Trophoblast cell (in vitro differentiated cells and primary cell): ENCODE measurements at regions not wholly inside any gene's neighbourhood (a gene's known extent, or its start where the extent isn't known, plus 50 kb on each side); places are given as distances from the start of the nearest gene placed in this dataset.

Source experiments
- DNase-seq, 2 donors: peaks; one replicate each; pipeline ENCODE4 v3.0.0-alpha.2; 2016
- H2AFZ ChIP-seq: 2 replicates; pipeline ENCODE4 v1.6.1; 2013; ENCODE audit warnings: low read length, moderate library complexity, mild to moderate bottlenecking; ENCODE audit not compliant: insufficient read depth, poor library complexity
- H2AK5ac ChIP-seq: 2 replicates; pipeline ENCODE4 v1.6.1; 2013; ENCODE audit warnings: mild to moderate bottlenecking, low read length
- H2BK120ac ChIP-seq: 2 replicates; pipeline ENCODE4 v1.6.1; 2013; ENCODE audit warnings: low read length, mild to moderate bottlenecking, moderate library complexity; ENCODE audit not compliant: insufficient read depth, poor library complexity
- H2BK12ac ChIP-seq: 2 replicates; pipeline ENCODE4 v1.6.1; 2013; ENCODE audit warnings: mild to moderate bottlenecking, low read length, moderate library complexity
- H2BK5ac ChIP-seq: 2 replicates; pipeline ENCODE4 v1.6.1; 2013; ENCODE audit warnings: low read length, low read depth, moderate library complexity, mild to moderate bottlenecking; ENCODE audit not compliant: poor library complexity
- H3K14ac ChIP-seq: 2 replicates; pipeline ENCODE4 v1.6.1; 2013; ENCODE audit warnings: mild to moderate bottlenecking, low read length
- H3K18ac ChIP-seq: 2 replicates; pipeline ENCODE4 v1.6.1; 2013; ENCODE audit warnings: mild to moderate bottlenecking, low read length
- H3K23ac ChIP-seq: 2 replicates; pipeline ENCODE4 v1.6.1; 2013; ENCODE audit warnings: low read length
- H3K27ac ChIP-seq: 2 replicates; pipeline ENCODE4 v1.5.1; 2013; ENCODE audit warnings: low read depth, mild to moderate bottlenecking, inconsistent platforms, low read length, moderate library complexity
- H3K27me3 ChIP-seq: 2 replicates; pipeline ENCODE4 v1.6.1; 2013; ENCODE audit warnings: inconsistent platforms, mild to moderate bottlenecking, low read length, moderate library complexity; ENCODE audit not compliant: insufficient read depth
- H3K36me3 ChIP-seq, 2 experiments: 1 replicate in 1 of 2; 2 replicates in 1 of 2; pipeline ENCODE4 v1.6.1; 2013; ENCODE audit warnings: low read length in 2 of 2, mild to moderate bottlenecking in 2 of 2, moderate library complexity in 1 of 2; ENCODE audit not compliant: insufficient read depth in 2 of 2, control insufficient read depth in 1 of 2
- H3K4ac ChIP-seq: 2 replicates; pipeline ENCODE4 v1.6.1; 2013; ENCODE audit warnings: low read depth, mild to moderate bottlenecking, low read length, moderate library complexity
- H3K4me1 ChIP-seq, 2 experiments: 1 replicate in 1 of 2; 2 replicates in 1 of 2; pipeline ENCODE4 v1.6.1; 2013; ENCODE audit warnings: low read length in 2 of 2, mild to moderate bottlenecking in 2 of 2, moderate library complexity in 1 of 2; ENCODE audit not compliant: insufficient read depth in 2 of 2, control insufficient read depth in 1 of 2
- H3K4me2 ChIP-seq: 2 replicates; pipeline ENCODE4 v1.6.1; 2013; ENCODE audit warnings: inconsistent platforms, mild to moderate bottlenecking, low read length, moderate library complexity
- H3K4me3 ChIP-seq: 2 replicates; pipeline ENCODE4 v1.5.1; 2013; ENCODE audit warnings: mild to moderate bottlenecking, low read depth, low read length, inconsistent platforms
- H3K79me1 ChIP-seq: one replicate; pipeline ENCODE4 v1.6.1; 2013; ENCODE audit warnings: low read length
- H3K79me2 ChIP-seq: 2 replicates; pipeline ENCODE4 v1.6.1; 2013; ENCODE audit warnings: low read length, mild to moderate bottlenecking; ENCODE audit not compliant: control insufficient read depth, insufficient read depth, poor library complexity
- H3K9ac ChIP-seq: 2 replicates; pipeline ENCODE4 v1.6.1; 2013; ENCODE audit warnings: mild to moderate bottlenecking, low read length
- H3K9me3 ChIP-seq: 2 replicates; pipeline ENCODE4 v1.6.1; 2013; ENCODE audit warnings: low read depth, mild to moderate bottlenecking, control low read depth, inconsistent platforms, low read length; ENCODE audit not compliant: insufficient read depth
- H4K12ac ChIP-seq: 2 replicates; pipeline ENCODE4 v1.6.1; 2013; ENCODE audit warnings: low read depth, mild to moderate bottlenecking, low read length, moderate library complexity
- H4K8ac ChIP-seq: 2 replicates; pipeline ENCODE4 v1.6.1; 2013; ENCODE audit warnings: low read depth, mild to moderate bottlenecking, low read length, moderate library complexity
- H4K91ac ChIP-seq: one replicate; pipeline ENCODE4 v1.6.1; 2013; ENCODE audit warnings: low read depth, mild to moderate bottlenecking, low read length, moderate library complexity
- WGBS: extraction: QIAGEN DNeasy Blood & Tissue Kit; methylation state at CpG from one replicate; pipeline ENCODE4 v1.1.7; 2013; ENCODE audit warnings: missing lambda C conversion rate; ENCODE audit not compliant: insufficient read length, insufficient coverage; ENCODE audit errors: extremely low coverage; 5-methylcytosine and 5-hydroxymethylcytosine counted together

GRCh38 chr2:5444854-5445253 is 247.3 kb upstream of the SOX11 start:
- no peak overlapping the region for H3K18ac ChIP-seq
- no CpG with 5 or more reads among the region's 4 CpGs for WGBS
- no peak overlapping the region for H2BK12ac ChIP-seq
- H2BK5ac ChIP-seq: no peak overlapping the region
- H3K4me1 ChIP-seq: peaks cover 0 to 3% of the 10 kb centered on the region in 2 experiments
- no peak overlapping the region for H2AK5ac ChIP-seq
- no peak overlapping the region for H4K91ac ChIP-seq
- no peaks in the 10 kb centered on the region for H3K36me3 ChIP-seq
- no peak overlapping the region for H4K8ac ChIP-seq
- H3K79me1 ChIP-seq: no peaks in the 10 kb centered on the region
- H3K27ac ChIP-seq: no peak overlapping the region
- H3K4ac ChIP-seq: no peak overlapping the region
- H3K23ac ChIP-seq: peak overlapping the region; percentile 25
- H2AFZ ChIP-seq: no peak overlapping the region
- H3K79me2 ChIP-seq: no peaks in the 10 kb centered on the region
- DNase-seq: no peak
- no peak overlapping the region for H3K4me2 ChIP-seq
- H2BK120ac ChIP-seq: no peak overlapping the region
- peaks cover 3% of the 10 kb centered on the region for H3K9me3 ChIP-seq
- H4K12ac ChIP-seq: no peak overlapping the region
- H3K9ac ChIP-seq: no peak overlapping the region
- H3K14ac ChIP-seq: no peak overlapping the region
- no peaks in the 10 kb centered on the region for H3K27me3 ChIP-seq
- no peak overlapping the region for H3K4me3 ChIP-seq

DNA sequence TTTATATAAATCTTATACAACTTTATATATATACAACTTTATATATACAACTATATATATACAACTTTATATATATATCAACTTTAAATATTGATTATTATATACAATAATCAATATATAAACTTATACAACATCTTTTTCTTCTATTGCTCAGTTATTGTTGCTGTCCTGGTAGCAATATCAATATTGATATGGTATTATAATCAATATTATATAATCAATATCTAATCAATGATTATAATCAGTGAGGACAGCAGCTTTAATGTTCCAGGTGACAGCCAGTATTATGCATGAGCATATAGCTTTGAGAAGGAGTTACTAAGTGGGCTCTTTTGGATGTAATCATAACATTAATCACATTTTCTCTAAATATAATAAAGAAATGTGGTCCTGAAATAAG is 242.3 kb upstream of the SOX11 start:
- H2BK5ac ChIP-seq: no peak overlapping the region
- no peak for DNase-seq

DNA sequence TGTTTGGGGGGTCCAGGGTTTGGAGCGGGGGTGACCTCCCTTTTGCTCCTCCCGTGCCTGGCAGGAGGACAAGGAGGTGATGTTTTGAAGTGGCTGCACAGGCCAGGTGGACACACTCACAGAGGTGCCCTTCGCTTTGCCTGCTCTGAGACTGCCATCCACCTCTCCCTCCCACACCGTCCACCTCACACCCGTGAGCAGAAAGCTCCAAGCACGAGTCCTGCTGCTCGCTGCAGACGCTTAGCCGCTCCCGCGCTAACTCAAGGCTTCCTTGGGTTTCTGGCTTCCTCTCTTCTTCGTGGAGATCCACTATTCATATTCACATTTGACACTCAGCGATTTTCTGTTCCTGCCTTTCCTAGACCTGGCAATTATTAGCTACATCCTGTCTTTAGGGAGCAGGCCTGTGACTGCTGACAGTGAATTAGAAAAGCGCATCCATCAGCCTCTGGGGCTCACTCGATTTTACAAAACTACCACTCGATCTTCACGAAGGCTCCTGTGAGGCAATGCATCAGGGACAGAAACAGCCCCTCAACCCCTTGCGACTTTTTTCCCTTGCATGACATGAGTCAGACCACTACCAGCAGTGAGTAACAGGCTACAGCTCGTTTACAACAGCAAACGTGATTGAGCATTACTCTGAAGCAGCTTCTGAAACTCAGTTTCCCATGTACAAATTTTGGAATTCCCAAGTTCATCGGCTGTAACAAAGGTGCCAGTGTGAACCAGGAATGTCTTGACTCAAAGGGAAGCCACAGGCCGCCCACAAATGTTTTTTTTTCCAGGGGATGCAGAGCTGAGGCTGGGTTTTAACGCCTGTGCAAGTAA is 238.7 kb upstream of the SOX11 start:
- H3K4me2 ChIP-seq: no peak overlapping the region
- H2BK12ac ChIP-seq: no peak overlapping the region
- no peak overlapping the region for H4K8ac ChIP-seq
- H4K91ac ChIP-seq: no peak overlapping the region
- H3K27me3 ChIP-seq: no peaks in the 10 kb centered on the region
- H2BK5ac ChIP-seq: no peak overlapping the region
- H3K18ac ChIP-seq: no peak overlapping the region
- H3K27ac ChIP-seq: no peak overlapping the region
- H2AFZ ChIP-seq: no peak overlapping the region
- WGBS: no CpG with 5 or more reads among the region's 23 CpGs
- no peak overlapping the region for H2AK5ac ChIP-seq
- H3K4me3 ChIP-seq: no peak overlapping the region
- no peak overlapping the region for H3K9ac ChIP-seq
- H3K36me3 ChIP-seq: no peaks in the 10 kb centered on the region
- H3K23ac ChIP-seq: peak overlapping the region; percentile 17
- no peaks in the 10 kb centered on the region for H3K79me1 ChIP-seq
- no peak overlapping the region for H3K4ac ChIP-seq
- H3K14ac ChIP-seq: no peak overlapping the region
- H3K9me3 ChIP-seq: peaks cover 4% of the 10 kb centered on the region
- no peak overlapping the region for H2BK120ac ChIP-seq
- peaks cover 0 to 2% of the 10 kb centered on the region in 2 experiments for H3K4me1 ChIP-seq
- H4K12ac ChIP-seq: no peak overlapping the region
- no peaks in the 10 kb centered on the region for H3K79me2 ChIP-seq
- DNase-seq: no peak

More for the DNA sequence above, 242.3 kb upstream of the SOX11 start:
- H3K14ac ChIP-seq: no peak overlapping the region
- no peaks in the 10 kb centered on the region for H3K36me3 ChIP-seq
- H4K12ac ChIP-seq: no peak overlapping the region
- H3K79me2 ChIP-seq: no peaks in the 10 kb centered on the region
- H3K23ac ChIP-seq: no peak overlapping the region
- H2AK5ac ChIP-seq: no peak overlapping the region
- H3K27ac ChIP-seq: no peak overlapping the region
- no peak overlapping the region for H4K91ac ChIP-seq
- no peak overlapping the region for H3K18ac ChIP-seq
- H4K8ac ChIP-seq: no peak overlapping the region
- no peak overlapping the region for H3K4ac ChIP-seq
- no peak overlapping the region for H2BK12ac ChIP-seq
- H2AFZ ChIP-seq: no peak overlapping the region
- no peak overlapping the region for H3K4me3 ChIP-seq
- no peak overlapping the region for H3K4me2 ChIP-seq
- H3K27me3 ChIP-seq: no peaks in the 10 kb centered on the region
- H3K4me1 ChIP-seq: peaks cover 0 to 4% of the 10 kb centered on the region in 2 experiments
- H3K9me3 ChIP-seq: peaks cover 5% of the 10 kb centered on the region
- no peak overlapping the region for H3K9ac ChIP-seq
- H2BK120ac ChIP-seq: no peak overlapping the region
- no peaks in the 10 kb centered on the region for H3K79me1 ChIP-seq

- H2AK5ac ChIP-seq: no peak overlapping the region
- H2BK12ac ChIP-seq: no peak overlapping the region
- H4K8ac ChIP-seq: no peak overlapping the region
- no peaks in the 10 kb centered on the region for H3K79me1 ChIP-seq
- peaks cover 4% of the 10 kb centered on the region for H3K9me3 ChIP-seq
- H3K36me3 ChIP-seq: no peaks in the 10 kb centered on the region
- no peak overlapping the region for H3K4me2 ChIP-seq
- no peak overlapping the region for H2BK5ac ChIP-seq
- peaks cover 0 to 2% of the 10 kb centered on the region in 2 experiments for H3K4me1 ChIP-seq
- no peak overlapping the region for H3K14ac ChIP-seq
- no peak overlapping the region for H3K23ac ChIP-seq
- no peak overlapping the region for H4K12ac ChIP-seq
- no peak overlapping the region for H3K4me3 ChIP-seq
- H3K27me3 ChIP-seq: no peaks in the 10 kb centered on the region
- no peaks in the 10 kb centered on the region for H3K79me2 ChIP-seq
- H3K27ac ChIP-seq: no peak overlapping the region
- peak overlapping the region; percentile 48 for H3K9ac ChIP-seq
- H2AFZ ChIP-seq: no peak overlapping the region
- no peak overlapping the region for H2BK120ac ChIP-seq
- DNase-seq: no peak
- no peak overlapping the region for H3K18ac ChIP-seq
- no peak overlapping the region for H3K4ac ChIP-seq
- H4K91ac ChIP-seq: no peak overlapping the region
- WGBS: no CpG with 5 or more reads among the region's 4 CpGs
Measured at GRCh38 chr2:5454051-5454390, 238.2 kb upstream of the SOX11 start.
